ENCODE measurements at regions not wholly inside any gene's neighbourhood (a gene's known extent, or its start where the extent isn't known, plus 50 kb on each side); places are given as distances from the start of the nearest gene placed in this dataset.

- Histone ChIP-seq H3K4me3 (ENCODE audit: low read length) (no peak overlapping the region), H3K27me3 (ENCODE audit: control insufficient read depth, insufficient read depth, low read length) (no peaks in the 10 kb centered on the region), H3K9me3 (ENCODE audit: control insufficient read depth, low read depth, low read length) (no peaks in the 10 kb centered on the region), H3K4me1 (ENCODE audit: control insufficient read depth, insufficient read depth, low read length) (no peaks in the 10 kb centered on the region), H3K36me3 (ENCODE audit: control insufficient read depth, insufficient read depth, low read length) (no peaks in the 10 kb centered on the region), H3K27ac (ENCODE audit: low read length) (no peak overlapping the region)
- WGBS (ENCODE audit: insufficient coverage, low lambda C conversion rate) = no CpG with 5 or more reads among the region's 3 CpGs
- DNase-seq = no peak
Observed at GRCh38 chr2:160794926-160795325, 301.3 kb upstream of the RBMS1 start.

DNA sequence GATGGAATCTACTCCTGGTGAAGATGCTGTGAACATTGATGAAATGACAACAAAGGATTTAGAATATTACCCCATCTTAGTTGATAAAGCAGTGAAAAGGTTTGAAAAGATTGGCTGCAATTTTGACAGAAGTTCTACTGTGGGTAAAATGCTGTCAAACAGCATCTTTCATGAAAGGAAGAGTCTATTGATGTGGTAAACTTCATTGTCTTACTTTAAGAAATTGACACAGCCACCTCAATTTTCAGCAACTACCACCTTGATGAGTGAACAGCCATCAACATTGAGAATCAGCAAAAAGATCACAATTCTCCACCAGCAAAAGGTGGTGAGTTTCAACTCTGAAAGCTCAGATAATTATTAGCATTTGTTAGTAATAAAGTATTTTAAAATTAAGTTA is 310.3 kb upstream of the RBMS1 start:
- H3K36me3 ChIP-seq (ENCODE audit: control insufficient read depth, insufficient read depth, low read length) = no peaks in the 10 kb centered on the region
- H3K4me3 ChIP-seq (ENCODE audit: low read length) = no peak overlapping the region
- H3K27ac ChIP-seq (ENCODE audit: low read length) = no peak overlapping the region
- H3K4me1 ChIP-seq (ENCODE audit: control insufficient read depth, insufficient read depth, low read length) = no peaks in the 10 kb centered on the region
- H3K9me3 ChIP-seq (ENCODE audit: control insufficient read depth, low read depth, low read length) = no peaks in the 10 kb centered on the region
- H3K27me3 ChIP-seq (ENCODE audit: control insufficient read depth, insufficient read depth, low read length) = no peaks in the 10 kb centered on the region
- no peak for DNase-seq

DNA sequence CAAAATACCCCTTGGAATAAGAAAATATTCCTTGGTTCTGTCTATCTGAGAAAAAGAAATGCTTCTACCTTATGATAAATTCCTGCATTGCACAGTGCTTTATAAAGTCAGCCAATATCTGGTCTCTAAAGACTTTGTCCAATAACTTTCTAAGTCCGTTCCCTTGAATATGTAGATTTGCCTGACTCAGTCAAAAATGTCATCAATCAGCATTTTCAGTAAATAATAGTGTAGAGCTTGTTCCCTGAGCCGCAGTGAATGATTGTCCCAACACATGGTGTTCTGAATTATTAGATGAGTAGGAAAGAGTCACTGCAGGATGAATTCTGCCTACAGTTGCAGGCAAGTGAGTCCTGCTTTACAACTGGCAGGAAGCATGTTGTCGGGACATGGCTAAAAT is 316.8 kb upstream of the RBMS1 start:
- Histone ChIP-seq H3K27me3 (ENCODE audit: control insufficient read depth, insufficient read depth, low read length) (no peaks in the 10 kb centered on the region), H3K9me3 (ENCODE audit: control insufficient read depth, low read depth, low read length) (no peaks in the 10 kb centered on the region), H3K4me1 (ENCODE audit: control insufficient read depth, insufficient read depth, low read length) (no peaks in the 10 kb centered on the region), H3K27ac (ENCODE audit: low read length) (no peak overlapping the region), H3K4me3 (ENCODE audit: low read length) (no peak overlapping the region), H3K36me3 (ENCODE audit: control insufficient read depth, insufficient read depth, low read length) (no peaks in the 10 kb centered on the region)
- 50% methylated on average over 1 of the region's 3 CpGs for WGBS (ENCODE audit: insufficient coverage, low lambda C conversion rate)
- DNase-seq = no peak

DNA sequence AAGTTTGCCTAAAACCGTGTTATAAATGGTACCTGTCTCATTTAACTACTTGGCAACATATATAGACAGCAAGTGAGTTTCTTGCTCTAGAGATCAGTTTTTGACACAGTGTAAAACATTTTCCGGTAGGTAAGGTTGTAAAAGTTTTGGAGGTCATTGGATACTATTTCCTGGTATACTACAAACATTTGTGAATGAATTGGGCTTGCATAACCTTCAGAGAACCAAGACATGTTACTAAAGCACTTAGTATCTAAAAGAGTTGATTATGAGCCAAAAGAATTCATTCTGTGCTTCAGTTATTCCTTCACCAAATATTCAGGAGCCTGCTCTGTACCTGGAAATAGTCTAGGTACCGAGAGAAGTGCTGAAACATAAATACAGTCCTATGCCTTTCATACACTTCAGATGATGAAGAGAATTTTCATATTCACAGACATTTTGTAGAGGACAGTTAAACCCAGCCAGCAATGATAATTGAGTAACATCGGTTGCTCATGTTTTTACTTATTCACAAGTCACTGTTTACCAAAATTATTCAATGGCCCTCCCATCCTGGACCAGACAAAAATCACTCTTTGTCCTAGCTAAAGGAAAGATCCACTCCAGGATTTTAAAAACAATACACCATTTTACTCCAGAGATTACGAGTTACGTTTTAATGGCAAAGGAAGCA is 319.4 kb upstream of the RBMS1 start:
- DNase-seq = no peak
- H3K4me1 ChIP-seq (ENCODE audit: control insufficient read depth, insufficient read depth, low read length) = no peaks in the 10 kb centered on the region
- H3K36me3 ChIP-seq (ENCODE audit: control insufficient read depth, insufficient read depth, low read length) = no peaks in the 10 kb centered on the region
- H3K4me3 ChIP-seq (ENCODE audit: low read length) = no peak overlapping the region
- no peaks in the 10 kb centered on the region for H3K9me3 ChIP-seq (ENCODE audit: control insufficient read depth, low read depth, low read length)
- WGBS (ENCODE audit: insufficient coverage, low lambda C conversion rate) = 80% methylated on average over 1 of the region's 6 CpGs
- no peak overlapping the region for H3K27ac ChIP-seq (ENCODE audit: low read length)
- no peaks in the 10 kb centered on the region for H3K27me3 ChIP-seq (ENCODE audit: control insufficient read depth, insufficient read depth, low read length)

DNA sequence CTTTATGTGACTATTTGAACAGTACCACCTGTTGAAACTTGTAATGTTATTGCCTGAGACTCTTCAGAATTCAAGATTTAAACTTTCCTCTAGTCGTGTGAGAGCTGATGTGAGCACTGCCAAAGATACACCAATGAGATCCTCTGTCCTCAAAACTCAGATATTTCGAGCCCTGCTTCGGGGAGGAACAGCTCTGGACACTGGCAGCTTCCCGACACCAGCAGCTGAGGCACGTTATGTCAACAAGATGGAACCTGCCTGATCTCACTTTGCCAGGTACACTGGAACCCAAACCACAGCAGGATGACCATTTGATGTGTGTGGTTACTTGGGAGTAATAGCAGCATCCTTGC is 319.9 kb upstream of the RBMS1 start:
- H3K36me3 ChIP-seq (ENCODE audit: control insufficient read depth, insufficient read depth, low read length) = no peaks in the 10 kb centered on the region
- no peaks in the 10 kb centered on the region for H3K4me1 ChIP-seq (ENCODE audit: control insufficient read depth, insufficient read depth, low read length)
- DNase-seq = no peak
- no peaks in the 10 kb centered on the region for H3K9me3 ChIP-seq (ENCODE audit: control insufficient read depth, low read depth, low read length)
- WGBS (ENCODE audit: insufficient coverage, low lambda C conversion rate) = no CpG with 5 or more reads among the region's 5 CpGs
- H3K4me3 ChIP-seq (ENCODE audit: low read length) = no peak overlapping the region
- no peak overlapping the region for H3K27ac ChIP-seq (ENCODE audit: low read length)
- no peaks in the 10 kb centered on the region for H3K27me3 ChIP-seq (ENCODE audit: control insufficient read depth, insufficient read depth, low read length)

GRCh38 chr2:160816916-160817499 is 323.4 kb upstream of the RBMS1 start:
- no peaks in the 10 kb centered on the region for H3K36me3 ChIP-seq (ENCODE audit: control insufficient read depth, insufficient read depth, low read length)
- no peak for DNase-seq
- WGBS (ENCODE audit: insufficient coverage, low lambda C conversion rate) = no CpG with 5 or more reads among the region's 2 CpGs
- H3K4me3 ChIP-seq (ENCODE audit: low read length) = no peak overlapping the region
- no peaks in the 10 kb centered on the region for H3K4me1 ChIP-seq (ENCODE audit: control insufficient read depth, insufficient read depth, low read length)
- H3K27me3 ChIP-seq (ENCODE audit: control insufficient read depth, insufficient read depth, low read length) = no peaks in the 10 kb centered on the region
- no peak overlapping the region for H3K27ac ChIP-seq (ENCODE audit: low read length)
- H3K9me3 ChIP-seq (ENCODE audit: control insufficient read depth, low read depth, low read length) = no peaks in the 10 kb centered on the region

DNA sequence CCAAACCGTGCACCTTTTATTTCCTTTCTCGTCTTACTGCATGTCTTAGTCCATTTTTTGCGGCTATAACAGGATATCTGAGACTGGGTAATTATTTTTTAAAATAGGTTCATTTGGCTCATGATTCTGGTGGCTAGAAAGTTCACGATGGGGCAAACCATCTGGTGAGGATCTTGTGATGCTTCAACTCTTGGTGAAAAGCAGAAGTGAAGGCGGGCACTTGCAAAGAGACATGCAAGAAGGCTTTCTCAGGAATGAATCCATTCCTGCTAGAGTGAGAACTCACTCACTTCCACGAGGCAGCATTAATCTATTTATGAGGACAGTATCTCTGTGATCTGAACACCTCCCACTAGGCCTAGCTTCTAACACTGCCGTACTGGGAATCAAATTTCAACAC is 327.1 kb upstream of the RBMS1 start:
- H3K4me1 ChIP-seq (ENCODE audit: control insufficient read depth, insufficient read depth, low read length) = no peaks in the 10 kb centered on the region
- DNase-seq = no peak
- H3K36me3 ChIP-seq (ENCODE audit: control insufficient read depth, insufficient read depth, low read length) = no peaks in the 10 kb centered on the region
- peaks cover 5% of the 10 kb centered on the region for H3K9me3 ChIP-seq (ENCODE audit: control insufficient read depth, low read depth, low read length)
- 89% methylated on average over 4 of the region's 7 CpGs for WGBS (ENCODE audit: insufficient coverage, low lambda C conversion rate)
- no peak overlapping the region for H3K4me3 ChIP-seq (ENCODE audit: low read length)
- H3K27me3 ChIP-seq (ENCODE audit: control insufficient read depth, insufficient read depth, low read length) = no peaks in the 10 kb centered on the region
- no peak overlapping the region for H3K27ac ChIP-seq (ENCODE audit: low read length)

- Histone ChIP-seq H3K27me3 (ENCODE audit: control insufficient read depth, insufficient read depth, low read length) (no peaks in the 10 kb centered on the region), H3K4me1 (ENCODE audit: control insufficient read depth, insufficient read depth, low read length) (no peaks in the 10 kb centered on the region), H3K9me3 (ENCODE audit: control insufficient read depth, low read depth, low read length) (peaks cover 8% of the 10 kb centered on the region), H3K36me3 (ENCODE audit: control insufficient read depth, insufficient read depth, low read length) (no peaks in the 10 kb centered on the region), H3K27ac (ENCODE audit: low read length) (no peak overlapping the region), H3K4me3 (ENCODE audit: low read length) (no peak overlapping the region)
- no peak for DNase-seq
Observed at GRCh38 chr2:160822006-160822405, 328.4 kb upstream of the RBMS1 start.

DNA sequence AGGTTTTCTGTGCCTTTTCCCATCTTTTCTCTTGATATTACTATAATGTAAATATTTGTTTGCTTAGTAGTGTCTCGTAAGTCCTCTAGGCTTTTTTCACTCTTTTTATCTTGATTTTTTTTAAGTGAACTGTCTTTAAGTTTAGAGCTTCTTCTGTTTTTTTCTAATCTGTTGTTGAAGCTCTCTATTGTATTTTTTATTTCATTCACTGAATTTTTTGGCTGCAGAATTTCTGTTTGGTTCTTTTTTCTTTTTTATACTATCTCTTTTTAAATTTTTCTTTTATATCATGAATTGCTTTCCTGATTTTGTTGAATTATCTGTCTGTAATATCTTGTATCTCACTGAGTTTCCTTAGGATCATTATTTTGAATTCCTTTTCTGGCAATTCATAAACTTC is 331.8 kb upstream of the RBMS1 start:
- Histone ChIP-seq H3K27me3 (ENCODE audit: control insufficient read depth, insufficient read depth, low read length) (no peaks in the 10 kb centered on the region), H3K4me3 (ENCODE audit: low read length) (no peak overlapping the region), H3K4me1 (ENCODE audit: control insufficient read depth, insufficient read depth, low read length) (no peaks in the 10 kb centered on the region), H3K9me3 (ENCODE audit: control insufficient read depth, low read depth, low read length) (peaks cover 8% of the 10 kb centered on the region), H3K36me3 (ENCODE audit: control insufficient read depth, insufficient read depth, low read length) (no peaks in the 10 kb centered on the region), H3K27ac (ENCODE audit: low read length) (no peak overlapping the region)
- WGBS (ENCODE audit: insufficient coverage, low lambda C conversion rate) = 89% methylated on average over 1 of the region's 1 CpG
- DNase-seq = no peak

DNA sequence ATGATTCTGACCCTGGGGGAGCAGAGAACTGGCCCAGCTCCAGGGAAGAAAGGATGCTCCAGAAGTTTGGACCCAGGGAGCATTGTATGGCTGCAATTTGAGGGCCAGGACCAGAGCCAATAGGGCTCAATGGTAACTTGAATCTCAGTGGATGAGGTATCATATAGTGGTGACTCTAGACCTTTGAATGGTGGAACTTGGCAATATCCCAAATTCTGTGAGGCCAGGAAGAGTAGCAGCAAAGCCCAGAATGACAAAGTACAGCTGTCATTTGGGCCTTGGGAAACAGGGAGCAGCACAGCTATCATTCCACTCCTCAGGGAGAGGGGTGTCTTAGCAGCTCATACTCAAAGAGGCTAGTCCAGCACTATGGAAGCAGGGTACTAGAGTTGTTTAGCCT is 332.9 kb upstream of the RBMS1 start:
- H3K4me1 ChIP-seq (ENCODE audit: control insufficient read depth, insufficient read depth, low read length) = no peaks in the 10 kb centered on the region
- H3K4me3 ChIP-seq (ENCODE audit: low read length) = no peak overlapping the region
- H3K36me3 ChIP-seq (ENCODE audit: control insufficient read depth, insufficient read depth, low read length) = no peaks in the 10 kb centered on the region
- H3K9me3 ChIP-seq (ENCODE audit: control insufficient read depth, low read depth, low read length) = peaks cover 8% of the 10 kb centered on the region
- no peak overlapping the region for H3K27ac ChIP-seq (ENCODE audit: low read length)
- H3K27me3 ChIP-seq (ENCODE audit: control insufficient read depth, insufficient read depth, low read length) = no peaks in the 10 kb centered on the region
- DNase-seq = no peak

- H3K27ac ChIP-seq (ENCODE audit: low read length) = no peak overlapping the region
- peaks cover 8% of the 10 kb centered on the region for H3K9me3 ChIP-seq (ENCODE audit: control insufficient read depth, low read depth, low read length)
- H3K4me1 ChIP-seq (ENCODE audit: control insufficient read depth, insufficient read depth, low read length) = no peaks in the 10 kb centered on the region
- H3K4me3 ChIP-seq (ENCODE audit: low read length) = no peak overlapping the region
- no peaks in the 10 kb centered on the region for H3K27me3 ChIP-seq (ENCODE audit: control insufficient read depth, insufficient read depth, low read length)
- WGBS (ENCODE audit: insufficient coverage, low lambda C conversion rate) = no CpG with 5 or more reads among the region's 3 CpGs
- DNase-seq = no peak
- no peaks in the 10 kb centered on the region for H3K36me3 ChIP-seq (ENCODE audit: control insufficient read depth, insufficient read depth, low read length)
Observed at GRCh38 chr2:160828076-160828475, 332.2 kb upstream of the TANK start.

Data from large intestine (tissue), 3 donors.